ENCODE measurements at regions not wholly inside any gene's neighbourhood (a gene's known extent, or its start where the extent isn't known, plus 50 kb on each side); places are given as distances from the start of the nearest gene placed in this dataset.

GRCh38 chr20:17172836-17173516 is 53.9 kb upstream of the PCSK2 start:
- TF ChIP-seq JUND (IDR thresholded peaks at IDR 0.05; ENCODE audit: low read depth) = no peak
- no peak for DNase-seq (ENCODE audit: low read depth in 1 of 2, low spot score in 1 of 2)
- in situ Hi-C loops (cut with HindIII; ENCODE audit: low pct_unique_long_range_greater_than_20kb, low sequenced_read_pairs) = no loop called here
